MM.1S (cell line): ENCODE measurements at regions not wholly inside any gene's neighbourhood (a gene's known extent, or its start where the extent isn't known, plus 50 kb on each side); places are given as distances from the start of the nearest gene placed in this dataset.

ENCODE experiments used
- DNase-seq: peaks from one replicate; pipeline ENCODE4 v3.0.0-alpha.2; 2015
- H2AFZ ChIP-seq: fragments of 300-600 bp; sonication (generic); 2 replicates; pipeline ENCODE4 v1.6.0; 2016; ENCODE audit warnings: antibody characterized with exemption, low read length
- H3F3A ChIP-seq: fragments of 300-600 bp; sonication (generic); 2 replicates; pipeline ENCODE4 v1.6.1; 2016; ENCODE audit warnings: mild to moderate bottlenecking, antibody characterized with exemption, low read length, moderate library complexity, mixed read lengths; ENCODE audit not compliant: insufficient read depth
- H3K27ac ChIP-seq: fragments of 300-600 bp; sonication (generic); 2 replicates; pipeline ENCODE4 v1.5.1; 2016; ENCODE audit warnings: mild to moderate bottlenecking, low read length
- H3K27me3 ChIP-seq: fragments of 300-600 bp; sonication (generic); replicated peaks from 2 replicates; pipeline ENCODE4 v1.6.0; 2016; ENCODE audit warnings: low read length; ENCODE audit not compliant: insufficient read depth
- H3K36me3 ChIP-seq: fragments of 300-600 bp; sonication (generic); replicated peaks from 2 replicates; pipeline ENCODE4 v1.6.1; 2016; ENCODE audit warnings: mild to moderate bottlenecking, low read length, mixed read lengths; ENCODE audit not compliant: insufficient read depth
- H3K4me1 ChIP-seq: fragments of 300-600 bp; sonication (generic); 2 replicates; pipeline ENCODE4 v1.6.1; 2016; ENCODE audit warnings: low read length, mixed read lengths
- H3K4me2 ChIP-seq: fragments of 300-600 bp; sonication (generic); 2 replicates; pipeline ENCODE4 v1.6.0; 2016; ENCODE audit warnings: low read depth, low read length
- H3K4me3 ChIP-seq: fragments of 300-600 bp; sonication (generic); 2 replicates; pipeline ENCODE4 v1.5.1; 2016; ENCODE audit warnings: low read length, mixed read lengths
- H3K79me2 ChIP-seq: fragments of 300-600 bp; sonication (generic); 2 replicates; pipeline ENCODE4 v1.6.1; 2016; ENCODE audit warnings: mixed run types, low read length, mixed read lengths
- H3K9ac ChIP-seq: fragments of 300-600 bp; sonication (generic); 2 replicates; pipeline ENCODE4 v1.6.1; 2016; ENCODE audit warnings: low read length, mixed read lengths
- H3K9me2 ChIP-seq: fragments of 300-600 bp; sonication (generic); replicated peaks from 2 replicates; pipeline ENCODE4 v1.6.1; 2016; ENCODE audit warnings: mild to moderate bottlenecking, low read length, mixed read lengths; ENCODE audit not compliant: insufficient read depth
- H3K9me3 ChIP-seq: fragments of 300-600 bp; sonication (generic); replicated peaks from 2 replicates; pipeline ENCODE4 v1.6.1; 2016; ENCODE audit warnings: mild to moderate bottlenecking, low read length, mixed read lengths; ENCODE audit not compliant: insufficient read depth
- H4K20me1 ChIP-seq: fragments of 300-600 bp; sonication (generic); 2 replicates; pipeline ENCODE4 v1.6.1; 2016; ENCODE audit warnings: mild to moderate bottlenecking, low read length, moderate library complexity, mixed read lengths; ENCODE audit not compliant: insufficient read depth
- EZH2 ChIP-seq: fragments of 300-600 bp; sonication (generic); optimal IDR thresholded peaks from 2 replicates; pipeline ENCODE3; 2017; ENCODE audit warnings: low read depth, mild to moderate bottlenecking, antibody characterized with exemption, low read length, mixed read lengths
- EZH2phosphoT487 ChIP-seq: fragments of 300-600 bp; sonication (generic); IDR thresholded peaks from 2 replicates; pipeline ENCODE4 v1.6.1; 2018; ENCODE audit warnings: antibody characterized with exemption, low read length
- TF ChIP-seq, protein P1 (sequence below): fragments of 300-600 bp; sonication (generic); IDR thresholded peaks from 2 replicates; pipeline ENCODE4 v1.5.1; 2016; ENCODE audit warnings: antibody characterized with exemption, low read length, mixed read lengths

- Histone ChIP-seq H3K4me3 (no peak overlapping the region), H2AFZ (no peak overlapping the region), H3K9ac (no peak overlapping the region), H3K4me1 (no peaks in the 10 kb centered on the region), H3K9me2 (no peaks in the 10 kb centered on the region), H3K27me3 (no peaks in the 10 kb centered on the region), H3K36me3 (no peaks in the 10 kb centered on the region), H3K4me2 (no peak overlapping the region), H3K79me2 (no peaks in the 10 kb centered on the region), H3K27ac (no peak overlapping the region), H4K20me1 (no peaks in the 10 kb centered on the region), H3K9me3 (no peaks in the 10 kb centered on the region), H3F3A (no peaks in the 10 kb centered on the region)
- TF ChIP-seq EZH2, result no peak
- no peak for TF ChIP-seq EZH2phosphoT487
- TF ChIP-seq, protein P1, sequence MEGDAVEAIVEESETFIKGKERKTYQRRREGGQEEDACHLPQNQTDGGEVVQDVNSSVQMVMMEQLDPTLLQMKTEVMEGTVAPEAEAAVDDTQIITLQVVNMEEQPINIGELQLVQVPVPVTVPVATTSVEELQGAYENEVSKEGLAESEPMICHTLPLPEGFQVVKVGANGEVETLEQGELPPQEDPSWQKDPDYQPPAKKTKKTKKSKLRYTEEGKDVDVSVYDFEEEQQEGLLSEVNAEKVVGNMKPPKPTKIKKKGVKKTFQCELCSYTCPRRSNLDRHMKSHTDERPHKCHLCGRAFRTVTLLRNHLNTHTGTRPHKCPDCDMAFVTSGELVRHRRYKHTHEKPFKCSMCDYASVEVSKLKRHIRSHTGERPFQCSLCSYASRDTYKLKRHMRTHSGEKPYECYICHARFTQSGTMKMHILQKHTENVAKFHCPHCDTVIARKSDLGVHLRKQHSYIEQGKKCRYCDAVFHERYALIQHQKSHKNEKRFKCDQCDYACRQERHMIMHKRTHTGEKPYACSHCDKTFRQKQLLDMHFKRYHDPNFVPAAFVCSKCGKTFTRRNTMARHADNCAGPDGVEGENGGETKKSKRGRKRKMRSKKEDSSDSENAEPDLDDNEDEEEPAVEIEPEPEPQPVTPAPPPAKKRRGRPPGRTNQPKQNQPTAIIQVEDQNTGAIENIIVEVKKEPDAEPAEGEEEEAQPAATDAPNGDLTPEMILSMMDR, result no peak
- DNase-seq, result no peak
Observed at GRCh38 chr3:17913359-17913758, 170.9 kb upstream of the TBC1D5 start.

GRCh38 chr3:17911986-17912760 is 169.7 kb upstream of the TBC1D5 start:
- no peaks in the 10 kb centered on the region for H3K9me2 ChIP-seq
- H4K20me1 ChIP-seq, result no peaks in the 10 kb centered on the region
- H3K4me2 ChIP-seq, result no peak overlapping the region
- no peaks in the 10 kb centered on the region for H3F3A ChIP-seq
- no peaks in the 10 kb centered on the region for H3K4me1 ChIP-seq
- H3K9me3 ChIP-seq, result no peaks in the 10 kb centered on the region
- H3K27ac ChIP-seq, result no peak overlapping the region
- H3K79me2 ChIP-seq, result no peaks in the 10 kb centered on the region
- H3K9ac ChIP-seq, result no peak overlapping the region
- H2AFZ ChIP-seq, result no peak overlapping the region
- H3K36me3 ChIP-seq, result no peaks in the 10 kb centered on the region
- H3K4me3 ChIP-seq, result no peak overlapping the region
- TF ChIP-seq, protein P1, result no peak
- TF ChIP-seq EZH2phosphoT487 (no peak), EZH2 (no peak)
- no peaks in the 10 kb centered on the region for H3K27me3 ChIP-seq
- no peak for DNase-seq

DNA sequence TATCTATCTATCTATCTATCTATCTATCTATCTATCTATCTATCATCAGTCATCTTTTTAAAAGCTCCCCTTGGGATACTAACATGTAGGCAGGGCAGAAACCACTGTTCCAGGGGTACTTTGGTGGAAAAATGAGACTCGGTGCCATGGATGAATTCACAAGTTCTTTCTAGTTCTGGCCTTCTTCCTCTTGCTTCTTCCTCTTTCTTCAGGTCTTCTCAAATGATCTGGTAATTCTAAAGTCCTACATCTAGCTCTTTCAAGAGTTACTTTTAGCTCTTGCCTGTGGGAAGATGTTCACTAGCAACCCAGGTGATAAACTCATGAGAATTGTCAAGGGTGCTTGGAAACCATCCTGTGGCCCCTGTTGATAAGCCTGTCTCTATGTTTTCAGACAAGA is 168.5 kb upstream of the TBC1D5 start:
- Histone ChIP-seq H3K79me2 (no peaks in the 10 kb centered on the region), H3K36me3 (no peaks in the 10 kb centered on the region), H3K27me3 (no peaks in the 10 kb centered on the region), H3K4me3 (no peak overlapping the region), H3K4me2 (no peak overlapping the region), H3K9me3 (no peaks in the 10 kb centered on the region), H3K4me1 (no peaks in the 10 kb centered on the region), H4K20me1 (no peaks in the 10 kb centered on the region), H3K9ac (no peak overlapping the region), H3F3A (no peaks in the 10 kb centered on the region), H2AFZ (no peak overlapping the region), H3K27ac (no peak overlapping the region), H3K9me2 (no peaks in the 10 kb centered on the region)
- TF ChIP-seq EZH2phosphoT487 (no peak), EZH2 (no peak)
- TF ChIP-seq, protein P1, result no peak
- DNase-seq, result no peak
